K562 (cell line): ENCODE measurements at regions not wholly inside any gene's neighbourhood (a gene's known extent, or its start where the extent isn't known, plus 50 kb on each side); places are given as distances from the start of the nearest gene placed in this dataset.

Source experiments
- BHLHE40 ChIP-seq: IDR thresholded peaks from 2 replicates; pipeline ENCODE4 v1.6.1; 2011; ENCODE audit warnings: low read length, improper control_type of control experiment
- CGGBP1 ChIP-seq: fragments of 250-450 bp; sonication (Bioruptor Pico); IDR thresholded peaks from 2 replicates; pipeline ENCODE4 v1.9.0; 2021; ENCODE audit warnings: mild to moderate bottlenecking
- EP300 ChIP-seq: IDR thresholded peaks from 2 replicates; pipeline ENCODE4 v1.6.1; 2012; ENCODE audit warnings: low read length, improper control_type of control experiment
- LEF1 ChIP-seq: fragments of 450-650 bp; IDR thresholded peaks from 2 replicates; pipeline ENCODE4 v1.6.1; 2016; ENCODE audit warnings: mild to moderate bottlenecking
- OTX1 ChIP-seq: fragments of 450-650 bp; formaldehyde crosslinking; IDR thresholded peaks from 2 replicates; pipeline ENCODE4 v1.4.0; 2022; ENCODE audit warnings: mild to moderate bottlenecking
- SMAD1 ChIP-seq: fragments of 150-350 bp; IDR thresholded peaks from 2 replicates; pipeline ENCODE4 v1.6.1; 2014; ENCODE audit warnings: low read length, low read depth; ENCODE audit not compliant: partially characterized antibody
- SMAD2 ChIP-seq: fragments of 150-350 bp; IDR thresholded peaks from 2 replicates; pipeline ENCODE4 v1.6.1; 2014; ENCODE audit warnings: low read depth, mild to moderate bottlenecking, low read length
- SMARCB1 ChIP-seq: IDR thresholded peaks from 2 replicates; pipeline ENCODE4 v1.6.1; 2011; ENCODE audit warnings: improper control_type of control experiment, low read depth; ENCODE audit not compliant: insufficient read length
- SMARCC2 ChIP-seq: fragments of 450-650 bp; IDR thresholded peaks from 2 replicates; pipeline ENCODE4 v1.6.1; 2017; ENCODE audit warnings: antibody characterized with exemption, moderate library complexity, mild to moderate bottlenecking, low read depth
- STAT5A ChIP-seq: IDR thresholded peaks from 2 replicates; pipeline ENCODE4 v1.6.1; 2012; ENCODE audit warnings: low read length, inconsistent platforms, borderline replicate concordance
- TGIF2 ChIP-seq: sonication (generic); formaldehyde crosslinking; IDR thresholded peaks from 2 replicates; pipeline ENCODE4 v1.8.1; 2022; ENCODE audit warnings: mild to moderate bottlenecking, missing genetic modification reagents, moderate library complexity
- ZBTB26 ChIP-seq: fragments of 450-650 bp; formaldehyde crosslinking; IDR thresholded peaks from 2 replicates; pipeline ENCODE4 v1.4.0; 2022; ENCODE audit warnings: missing genetic modification characterization
- ZBTB34 ChIP-seq: fragments of 250-450 bp; sonication (Bioruptor Pico); IDR thresholded peaks from 2 replicates; pipeline ENCODE4 v1.8.0; 2021; ENCODE audit warnings: mild to moderate bottlenecking, moderate library complexity
- ZFPM2 ChIP-seq: fragments of 250-450 bp; sonication (Bioruptor Pico); IDR thresholded peaks from 2 replicates; pipeline ENCODE4 v1.5.1; 2022; ENCODE audit warnings: mild to moderate bottlenecking
- ZNF512 ChIP-seq: IDR thresholded peaks from 2 replicates; pipeline ENCODE4 v1.6.1; 2016; ENCODE audit warnings: missing genetic modification characterization, missing compliant biosample characterization

- no peak for TF ChIP-seq ZNF512 (tag)
- no peak for TF ChIP-seq CGGBP1 (CRISPR knock-in tag)
- no peak for TF ChIP-seq SMARCB1
- 0 out of 2 replicates have a peak, but pooled peaks have one; percentile 10 for TF ChIP-seq BHLHE40
- TF ChIP-seq ZBTB34 (CRISPR knock-in tag) = no peak
- TF ChIP-seq OTX1 (CRISPR knock-in tag) = no peak
- no peak for TF ChIP-seq ZFPM2
- TF ChIP-seq SMAD2 = no peak
- no peak for TF ChIP-seq TGIF2 (CRISPR knock-in tag)
- no peak for TF ChIP-seq SMAD1
- peak; percentile 54; the same call in 1 of the 2 replicates for TF ChIP-seq STAT5A
- 0 out of 2 replicates have a peak, but pooled peaks have one; percentile 34 for TF ChIP-seq EP300
- no peak for TF ChIP-seq LEF1
- no peak for TF ChIP-seq ZBTB26 (CRISPR knock-in tag)
- TF ChIP-seq SMARCC2 = no peak
These were observed 191.2 kb downstream of the IRS1 start (continued) for GRCh38 chr2:226608451-226608850.
